ENCODE measurements at regions not wholly inside any gene's neighbourhood (a gene's known extent, or its start where the extent isn't known, plus 50 kb on each side); places are given as distances from the start of the nearest gene placed in this dataset.
A peak's percentile ranks its signal among the peaks of the same experiment; 100 is the strongest.
"Not testable (repeated sequence)": the region's sequence is repeated elsewhere in the genome, so short reads cannot be mapped to it uniquely, and the experiment has no call there.

GRCh38 chr1:57550092-57550491 lies 126.2 kb upstream of the DAB1 start:
- peaks cover 14% of the 10 kb centered on the region for H3K27me3 Mint-ChIP-seq
- ATAC-seq (replicated peaks): peak; percentile 24
- H3K36me3 Mint-ChIP-seq (ENCODE audit: low read depth): no peaks in the 10 kb centered on the region
- no peaks in the 10 kb centered on the region for H3K4me1 Mint-ChIP-seq
- no peak overlapping the region for H3K4me3 Mint-ChIP-seq
- H3K27ac Mint-ChIP-seq: no peak overlapping the region
- H3K9me3 Mint-ChIP-seq: no peaks in the 10 kb centered on the region

DNA sequence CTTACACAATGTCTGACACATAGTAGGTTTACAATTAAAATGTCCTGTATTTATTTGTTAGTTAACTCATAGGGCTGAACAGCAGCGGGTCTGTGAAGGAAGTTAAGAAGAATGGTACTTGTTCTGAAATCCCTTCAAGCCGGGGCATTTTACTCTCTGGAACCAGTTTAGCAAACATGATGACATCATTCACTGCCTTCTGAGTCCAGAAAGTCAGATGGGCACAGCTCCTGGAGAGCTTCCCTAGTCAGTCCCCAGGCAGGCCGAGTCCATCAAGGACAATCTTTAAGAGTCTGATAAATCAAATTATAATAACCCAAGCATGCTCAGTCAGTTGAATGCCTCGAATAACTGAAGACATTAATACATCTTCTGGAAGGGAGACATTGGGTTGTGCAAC lies 125.4 kb upstream of the DAB1 start:
- no peak for ATAC-seq (replicated peaks)
- Mint-ChIP-seq H3K9me3 (no peaks in the 10 kb centered on the region), H3K27me3 (peaks cover 17% of the 10 kb centered on the region), H3K4me3 (no peak overlapping the region), H3K27ac (no peak overlapping the region), H3K4me1 (no peaks in the 10 kb centered on the region), H3K36me3 (ENCODE audit: low read depth) (no peaks in the 10 kb centered on the region)

GRCh38 chr1:57546549-57547330 lies 122.9 kb upstream of the DAB1 start:
- H3K36me3 Mint-ChIP-seq (ENCODE audit: low read depth): no peaks in the 10 kb centered on the region
- no peak overlapping the region for H3K4me3 Mint-ChIP-seq
- ATAC-seq (replicated peaks): no peak
- H3K27me3 Mint-ChIP-seq: peaks cover 11% of the 10 kb centered on the region
- no peaks in the 10 kb centered on the region for H3K9me3 Mint-ChIP-seq
- no peaks in the 10 kb centered on the region for H3K4me1 Mint-ChIP-seq
- H3K27ac Mint-ChIP-seq: no peak overlapping the region

GRCh38 chr1:57544345-57544744 lies 120.5 kb upstream of the DAB1 start:
- Mint-ChIP-seq H3K4me1 (no peaks in the 10 kb centered on the region), H3K9me3 (peaks cover 4% of the 10 kb centered on the region), H3K4me3 (no peak overlapping the region), H3K36me3 (ENCODE audit: low read depth) (no peaks in the 10 kb centered on the region), H3K27me3 (peaks cover 19% of the 10 kb centered on the region), H3K27ac (no peak overlapping the region)
- no peak for ATAC-seq (replicated peaks)

DNA sequence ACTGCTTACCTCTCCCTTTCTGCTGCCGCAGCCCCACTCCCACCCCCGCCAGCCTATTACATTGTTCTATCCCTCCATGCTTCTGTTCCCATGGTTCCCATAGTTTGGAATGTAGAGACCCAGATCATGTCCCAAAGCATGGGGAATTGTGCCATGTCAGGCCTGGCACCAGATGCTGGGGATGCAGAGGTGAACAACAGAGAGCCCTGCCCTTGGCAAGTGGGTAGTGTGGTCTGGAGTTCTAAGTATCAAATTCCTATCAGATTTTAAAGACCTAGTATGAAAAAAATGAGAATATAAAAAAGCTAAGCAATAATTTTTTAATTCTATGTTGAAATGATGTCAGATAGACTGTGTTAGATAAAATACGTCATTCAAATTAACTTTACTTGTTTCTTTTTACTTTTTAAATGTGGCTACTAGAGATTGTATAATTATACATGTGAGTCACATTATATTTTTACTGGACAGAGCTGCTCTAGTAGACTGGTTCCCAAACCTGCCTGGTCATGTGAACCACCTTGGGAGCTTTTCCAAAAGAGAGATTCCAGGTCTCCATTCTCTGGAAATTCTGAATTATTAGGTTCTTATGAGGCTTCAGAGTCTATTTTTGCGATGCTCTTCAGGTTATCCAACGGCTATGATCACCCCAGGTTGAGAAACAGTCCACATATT lies 113.0 kb upstream of the DAB1 start:
- no peak for ATAC-seq (replicated peaks)
- H3K27ac Mint-ChIP-seq: no peak overlapping the region
- H3K9me3 Mint-ChIP-seq: peaks cover 4% of the 10 kb centered on the region
- no peak overlapping the region for H3K4me3 Mint-ChIP-seq
- H3K4me1 Mint-ChIP-seq: no peaks in the 10 kb centered on the region
- peaks cover 10% of the 10 kb centered on the region for H3K27me3 Mint-ChIP-seq
- no peaks in the 10 kb centered on the region for H3K36me3 Mint-ChIP-seq (ENCODE audit: low read depth)

DNA sequence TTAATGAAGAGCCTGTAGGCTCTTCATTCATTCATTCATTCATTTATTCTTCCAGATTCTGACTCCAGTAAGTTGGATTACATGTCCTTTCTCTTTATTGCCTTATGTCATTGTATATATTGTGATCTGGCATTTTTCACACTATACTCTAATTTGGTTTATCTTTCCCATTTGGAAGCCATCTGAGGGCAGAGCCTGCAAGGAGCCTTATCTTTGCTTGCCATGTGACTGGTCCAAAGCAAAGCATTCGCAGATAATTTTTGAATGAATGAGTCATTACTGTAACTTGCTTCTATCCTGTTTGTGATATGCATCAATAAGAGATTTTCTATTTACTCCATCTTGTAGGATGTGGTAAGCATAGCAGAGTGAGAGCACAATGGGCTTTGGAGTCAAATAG lies 108.4 kb upstream of the DAB1 start:
- peaks cover under 1% of the 10 kb centered on the region for H3K27me3 Mint-ChIP-seq
- no peak overlapping the region for H3K4me3 Mint-ChIP-seq
- ATAC-seq (replicated peaks): no peak
- H3K36me3 Mint-ChIP-seq (ENCODE audit: low read depth): no peaks in the 10 kb centered on the region
- no peaks in the 10 kb centered on the region for H3K4me1 Mint-ChIP-seq
- no peak overlapping the region for H3K27ac Mint-ChIP-seq
- no peaks in the 10 kb centered on the region for H3K9me3 Mint-ChIP-seq

- H3K27me3 Mint-ChIP-seq; H3K27ac Mint-ChIP-seq; H3K4me3 Mint-ChIP-seq; ATAC-seq (replicated peaks); H3K36me3 Mint-ChIP-seq (ENCODE audit: low read depth); H3K4me1 Mint-ChIP-seq; H3K9me3 Mint-ChIP-seq: not testable (repeated sequence)
Measured at GRCh38 chr1:57530911-57531260, 107.0 kb upstream of the DAB1 start.

GRCh38 chr1:57530206-57530910 lies 106.5 kb upstream of the DAB1 start:
- Mint-ChIP-seq H3K27me3 (peaks cover 1% of the 10 kb centered on the region), H3K9me3 (no peaks in the 10 kb centered on the region), H3K4me3 (no peak overlapping the region), H3K4me1 (no peaks in the 10 kb centered on the region), H3K36me3 (ENCODE audit: low read depth) (no peaks in the 10 kb centered on the region), H3K27ac (no peak overlapping the region)
- no peak for ATAC-seq (replicated peaks)

- no peaks in the 10 kb centered on the region for H3K9me3 Mint-ChIP-seq
- no peaks in the 10 kb centered on the region for H3K36me3 Mint-ChIP-seq (ENCODE audit: low read depth)
- no peak overlapping the region for H3K27ac Mint-ChIP-seq
- peaks cover 13% of the 10 kb centered on the region for H3K27me3 Mint-ChIP-seq
- no peaks in the 10 kb centered on the region for H3K4me1 Mint-ChIP-seq
- no peak for ATAC-seq (replicated peaks)
- no peak overlapping the region for H3K4me3 Mint-ChIP-seq
Measured at GRCh38 chr1:57522575-57522974, 98.7 kb upstream of the DAB1 start.

GRCh38 chr1:57520743-57521515 lies 97.1 kb upstream of the DAB1 start:
- H3K36me3 Mint-ChIP-seq (ENCODE audit: low read depth): no peaks in the 10 kb centered on the region
- no peak for ATAC-seq (replicated peaks)
- H3K27me3 Mint-ChIP-seq: peaks cover 18% of the 10 kb centered on the region
- H3K27ac Mint-ChIP-seq: no peak overlapping the region
- H3K4me1 Mint-ChIP-seq: no peaks in the 10 kb centered on the region
- H3K9me3 Mint-ChIP-seq: no peaks in the 10 kb centered on the region
- no peak overlapping the region for H3K4me3 Mint-ChIP-seq

DNA sequence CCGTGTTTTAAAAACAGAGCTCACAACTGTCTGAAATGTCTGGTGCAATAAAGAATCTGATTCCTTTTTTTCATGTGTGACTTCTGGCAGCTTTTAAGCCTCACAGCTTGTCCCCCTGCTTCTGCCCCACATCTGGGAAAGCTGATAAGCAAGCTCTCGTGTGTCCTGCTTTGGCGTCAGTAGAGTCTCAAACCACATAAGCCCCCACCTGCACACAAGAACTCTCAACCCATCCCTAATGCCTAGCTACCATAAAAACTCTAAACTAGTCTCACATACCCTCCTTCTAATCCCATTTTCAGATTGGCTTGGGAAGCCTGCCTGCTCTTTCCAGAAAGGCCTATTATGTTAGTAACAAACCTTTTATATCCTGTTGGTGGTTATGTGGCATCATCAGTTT lies 94.6 kb upstream of the DAB1 start:
- no peaks in the 10 kb centered on the region for H3K36me3 Mint-ChIP-seq (ENCODE audit: low read depth)

DNA sequence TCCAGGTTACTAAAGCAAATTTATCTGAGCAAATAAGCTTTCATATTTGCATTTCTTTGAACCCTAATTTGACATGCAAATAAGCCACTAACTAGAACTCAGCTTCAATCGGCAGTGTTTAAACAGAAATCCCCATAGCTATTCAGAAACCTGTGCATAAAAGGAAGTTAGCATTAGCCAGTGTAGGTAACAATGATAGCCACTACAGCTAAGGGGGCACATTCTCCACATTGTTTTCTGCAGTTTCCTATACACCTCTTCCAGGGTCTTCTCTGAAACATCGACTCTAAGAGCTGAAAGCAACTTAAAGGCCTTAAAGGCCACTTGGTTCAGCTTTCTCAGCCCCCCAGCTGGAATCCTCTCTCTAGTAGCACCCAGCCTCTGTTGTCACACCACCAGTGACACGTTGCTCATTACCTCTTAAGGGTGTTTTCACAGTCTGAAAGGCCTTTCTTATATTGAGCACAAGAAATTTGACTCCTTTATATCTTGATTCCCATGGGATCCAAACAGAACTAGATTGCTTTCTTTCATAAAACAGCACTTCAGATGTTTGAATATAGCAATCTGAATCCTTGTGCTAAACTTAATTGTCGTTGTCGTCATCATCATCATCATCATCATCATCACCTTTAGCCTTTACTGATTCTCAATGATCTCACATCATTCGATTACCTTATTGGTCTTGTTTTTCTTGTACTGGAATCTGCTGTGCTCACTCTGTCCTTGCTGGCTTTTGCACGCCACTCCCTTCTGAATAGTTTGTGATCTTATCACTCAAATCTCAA lies 93.9 kb upstream of the DAB1 start:
- no peaks in the 10 kb centered on the region for H3K36me3 Mint-ChIP-seq (ENCODE audit: low read depth)

More for the DNA sequence above, 94.6 kb upstream of the DAB1 start:
- no peaks in the 10 kb centered on the region for H3K4me1 Mint-ChIP-seq
- H3K27me3 Mint-ChIP-seq: peaks cover 22% of the 10 kb centered on the region
- no peak for ATAC-seq (replicated peaks)
- no peaks in the 10 kb centered on the region for H3K9me3 Mint-ChIP-seq
- H3K4me3 Mint-ChIP-seq: no peak overlapping the region
- no peak overlapping the region for H3K27ac Mint-ChIP-seq

DNA sequence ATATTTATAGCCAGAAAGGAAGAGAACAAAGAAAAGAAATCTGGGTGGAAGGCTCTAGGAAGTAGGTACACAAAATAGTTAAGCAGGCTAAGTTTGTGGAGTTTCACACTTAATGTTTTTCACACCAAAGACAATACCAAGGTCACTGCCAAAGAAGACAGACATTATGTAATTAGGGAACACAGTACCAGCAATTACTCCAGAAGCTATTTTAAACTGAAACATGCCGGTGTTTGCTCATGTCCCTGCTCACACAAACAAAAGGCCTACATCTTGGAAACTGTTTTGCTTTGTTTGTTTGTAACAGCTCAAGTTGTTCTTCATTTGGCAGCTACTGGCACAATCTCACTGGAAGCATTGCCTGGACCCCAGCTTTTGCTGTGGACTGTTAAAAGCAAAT lies 88.5 kb upstream of the DAB1 start:
- Mint-ChIP-seq H3K27me3 (peaks cover 18% of the 10 kb centered on the region), H3K4me1 (no peaks in the 10 kb centered on the region), H3K9me3 (no peaks in the 10 kb centered on the region), H3K36me3 (ENCODE audit: low read depth) (no peaks in the 10 kb centered on the region), H3K27ac (no peak overlapping the region), H3K4me3 (no peak overlapping the region)
- ATAC-seq (replicated peaks): no peak

More for the DNA sequence above, 93.9 kb upstream of the DAB1 start:
- no peak overlapping the region for H3K4me3 Mint-ChIP-seq
- no peak for ATAC-seq (replicated peaks)
- H3K4me1 Mint-ChIP-seq: no peaks in the 10 kb centered on the region
- no peaks in the 10 kb centered on the region for H3K9me3 Mint-ChIP-seq
- H3K27me3 Mint-ChIP-seq: peaks cover 26% of the 10 kb centered on the region
- no peak overlapping the region for H3K27ac Mint-ChIP-seq

DNA sequence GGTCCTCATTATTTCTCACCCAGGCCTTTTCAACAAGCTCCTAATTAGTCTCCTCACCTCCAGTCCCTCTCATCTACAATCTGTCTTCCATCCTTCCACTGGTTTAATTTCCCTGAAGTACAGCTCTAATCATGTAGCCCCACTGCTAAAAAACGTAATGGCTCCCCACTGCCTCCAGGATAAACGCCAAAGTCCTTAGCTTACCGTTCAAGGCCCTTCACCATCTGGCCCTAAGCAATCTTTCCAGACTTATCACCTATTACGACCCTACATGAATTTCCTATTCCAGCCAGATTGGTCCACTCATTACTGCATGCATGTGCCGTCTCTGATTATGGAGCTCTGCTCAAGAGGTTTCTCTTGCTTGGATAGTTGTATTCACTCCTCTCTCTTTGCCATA lies 83.1 kb upstream of the DAB1 start:
- no peak overlapping the region for H3K4me3 Mint-ChIP-seq
- no peaks in the 10 kb centered on the region for H3K9me3 Mint-ChIP-seq
- no peak overlapping the region for H3K27ac Mint-ChIP-seq
- ATAC-seq (replicated peaks): no peak
- H3K27me3 Mint-ChIP-seq: peaks cover 6% of the 10 kb centered on the region
- H3K36me3 Mint-ChIP-seq (ENCODE audit: low read depth): no peaks in the 10 kb centered on the region
- no peaks in the 10 kb centered on the region for H3K4me1 Mint-ChIP-seq
